Astrocyte (in vitro differentiated cells and primary cell): ENCODE measurements at regions not wholly inside any gene's neighbourhood (a gene's known extent, or its start where the extent isn't known, plus 50 kb on each side); places are given as distances from the start of the nearest gene placed in this dataset.

ENCODE experiments used
- EZH2 ChIP-seq: IDR thresholded peaks from 2 replicates; pipeline ENCODE4 v1.6.1; 2012; ENCODE audit warnings: mild to moderate bottlenecking, low read length, inconsistent platforms; ENCODE audit not compliant: insufficient read depth
- TF ChIP-seq, protein P1 (sequence below): IDR thresholded peaks from 2 replicates; pipeline ENCODE4 v1.5.1; 2011; ENCODE audit warnings: low read depth, mild to moderate bottlenecking, inconsistent platforms, low read length, moderate library complexity; ENCODE audit not compliant: insufficient read depth

DNA sequence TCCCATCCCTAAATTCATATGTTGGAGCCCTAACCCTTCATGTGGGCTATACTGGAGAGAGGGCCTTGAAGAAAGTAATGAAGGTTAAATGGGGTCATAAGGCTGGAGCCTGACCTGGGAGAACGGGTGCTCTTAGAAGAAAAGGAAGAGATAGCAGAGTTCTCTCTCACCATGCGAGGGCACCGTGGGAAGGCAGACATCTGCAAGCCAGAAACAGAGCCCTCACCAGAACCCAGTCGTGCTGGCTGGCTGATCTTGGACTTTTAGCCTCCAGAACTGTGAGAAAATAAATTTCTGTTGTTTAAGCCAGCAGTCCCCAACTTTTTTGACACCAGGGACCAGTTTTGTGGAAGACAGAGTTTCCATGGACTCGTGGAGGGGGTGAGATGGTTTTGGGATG, 149.3 kb downstream of the ATP23 start:
- TF ChIP-seq, protein P1, sequence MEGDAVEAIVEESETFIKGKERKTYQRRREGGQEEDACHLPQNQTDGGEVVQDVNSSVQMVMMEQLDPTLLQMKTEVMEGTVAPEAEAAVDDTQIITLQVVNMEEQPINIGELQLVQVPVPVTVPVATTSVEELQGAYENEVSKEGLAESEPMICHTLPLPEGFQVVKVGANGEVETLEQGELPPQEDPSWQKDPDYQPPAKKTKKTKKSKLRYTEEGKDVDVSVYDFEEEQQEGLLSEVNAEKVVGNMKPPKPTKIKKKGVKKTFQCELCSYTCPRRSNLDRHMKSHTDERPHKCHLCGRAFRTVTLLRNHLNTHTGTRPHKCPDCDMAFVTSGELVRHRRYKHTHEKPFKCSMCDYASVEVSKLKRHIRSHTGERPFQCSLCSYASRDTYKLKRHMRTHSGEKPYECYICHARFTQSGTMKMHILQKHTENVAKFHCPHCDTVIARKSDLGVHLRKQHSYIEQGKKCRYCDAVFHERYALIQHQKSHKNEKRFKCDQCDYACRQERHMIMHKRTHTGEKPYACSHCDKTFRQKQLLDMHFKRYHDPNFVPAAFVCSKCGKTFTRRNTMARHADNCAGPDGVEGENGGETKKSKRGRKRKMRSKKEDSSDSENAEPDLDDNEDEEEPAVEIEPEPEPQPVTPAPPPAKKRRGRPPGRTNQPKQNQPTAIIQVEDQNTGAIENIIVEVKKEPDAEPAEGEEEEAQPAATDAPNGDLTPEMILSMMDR, result no peak
- no peak for TF ChIP-seq EZH2
